GM12892 (cell line): ENCODE measurements at regions not wholly inside any gene's neighbourhood (a gene's known extent, or its start where the extent isn't known, plus 50 kb on each side); places are given as distances from the start of the nearest gene placed in this dataset.

Experiments
- POLR2A ChIP-seq: IDR thresholded peaks from 2 replicates; pipeline ENCODE4 v1.6.1; 2011; ENCODE audit warnings: low read depth, low read length, control low read depth
- POLR2AphosphoS5 ChIP-seq: IDR thresholded peaks from 2 replicates; pipeline ENCODE4 v1.6.1; 2011; ENCODE audit warnings: low read depth, low read length, control low read depth
- TAF1 ChIP-seq: IDR thresholded peaks from 2 replicates; pipeline ENCODE4 v1.6.1; 2011; ENCODE audit warnings: low read depth, mild to moderate bottlenecking, control low read depth, low read length, borderline replicate concordance

DNA sequence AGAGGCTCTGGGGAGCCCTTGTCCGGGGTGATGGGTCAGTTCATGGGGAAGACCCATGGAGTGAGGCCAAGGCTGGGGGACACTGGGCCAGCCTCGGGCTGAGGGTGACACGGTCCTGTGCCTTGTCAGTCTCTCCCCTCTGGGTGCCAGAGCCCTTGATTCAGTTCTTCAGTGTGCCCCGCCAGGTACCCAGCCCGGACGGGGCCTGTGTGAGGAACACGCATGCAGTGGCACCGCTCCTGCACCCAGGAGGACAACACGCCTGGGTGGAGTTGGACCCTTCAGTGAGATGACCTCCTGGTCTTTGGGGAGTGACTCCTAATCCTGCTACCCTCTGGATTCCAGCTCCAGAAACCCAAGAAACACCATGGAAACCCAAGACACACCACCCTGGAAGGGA, 264.4 kb downstream of the LOXHD1 start:
- no peak for TF ChIP-seq POLR2A
- no peak for TF ChIP-seq TAF1
- no peak for TF ChIP-seq POLR2AphosphoS5
